Liver (tissue), 8 donors: ENCODE measurements at regions not wholly inside any gene's neighbourhood (a gene's known extent, or its start where the extent isn't known, plus 50 kb on each side); places are given as distances from the start of the nearest gene placed in this dataset.

Experiments
- DNase-seq: peaks from one replicate; pipeline ENCODE4 v3.0.0-alpha.2; 2017; ENCODE audit warnings: low spot score
- H3K27ac ChIP-seq, 2 donors: one replicate each; pipeline ENCODE4 v1.7.0; 2013; ENCODE audit warnings: inconsistent platforms in 2 of 2, low read length in 2 of 2, control low read depth in 1 of 2, low read depth in 1 of 2, mild to moderate bottlenecking in 1 of 2
- H3K27me3 ChIP-seq, 4 donors: one replicate each; pipeline versions ENCODE4 v1.6.1 to v1.7.0; 2013; ENCODE audit warnings: low read length in 3 of 4, inconsistent platforms in 1 of 4, mild to moderate bottlenecking in 1 of 4, moderate library complexity in 1 of 4; ENCODE audit not compliant: control insufficient read depth in 4 of 4, insufficient read depth in 4 of 4
- H3K36me3 ChIP-seq, 4 donors: one replicate each; pipeline versions ENCODE4 v1.6.1 to v1.7.0; 2013; ENCODE audit warnings: low read length in 3 of 4, mild to moderate bottlenecking in 3 of 4, low read depth in 1 of 4, moderate library complexity in 1 of 4; ENCODE audit not compliant: control insufficient read depth in 4 of 4, insufficient read depth in 3 of 4
- H3K4me1 ChIP-seq, 4 donors: one replicate each; pipeline versions ENCODE4 v1.6.1 to v1.7.0; 2013; ENCODE audit warnings: low read length in 3 of 4, mild to moderate bottlenecking in 3 of 4, moderate library complexity in 1 of 4; ENCODE audit not compliant: control insufficient read depth in 4 of 4, insufficient read depth in 4 of 4
- H3K4me3 ChIP-seq, 3 donors: one replicate each; pipeline versions ENCODE4 v1.6.1 to v1.7.0; 2013; ENCODE audit warnings: low read length in 3 of 3, control low read depth in 1 of 3, low read depth in 1 of 3, mild to moderate bottlenecking in 1 of 3
- H3K9ac ChIP-seq, 2 donors: one replicate each; pipeline ENCODE4 v1.7.0; 2013; ENCODE audit warnings: low read length in 2 of 2, mild to moderate bottlenecking in 2 of 2, moderate library complexity in 2 of 2, control low read depth in 1 of 2, low read depth in 1 of 2
- H3K9me3 ChIP-seq, 4 donors: one replicate each; pipeline versions ENCODE4 v1.6.1 to v1.7.0; 2013; ENCODE audit warnings: low read length in 3 of 4; ENCODE audit not compliant: control insufficient read depth in 4 of 4
- CTCF ChIP-seq: fragments of 150-350 bp; IDR thresholded peaks from 2 replicates; pipeline ENCODE4 v1.5.1; 2017; ENCODE audit warnings: improper control_type of control experiment, low read depth, low read length; ENCODE audit not compliant: missing input control
- EGR1 ChIP-seq, 2 donors: IDR thresholded peaks; 2 replicates each; pipeline ENCODE4 v1.6.1; 2016 to 2018; ENCODE audit warnings: antibody characterized with exemption in 2 of 2, low read depth in 2 of 2
- FOXA2 ChIP-seq: IDR thresholded peaks from 2 replicates; pipeline ENCODE4 v1.6.1; 2016; ENCODE audit warnings: antibody characterized with exemption
- GABPA ChIP-seq, 2 donors: IDR thresholded peaks in 1 of 2; conservative IDR thresholded peaks in 1 of 2; 2 replicates each; pipeline ENCODE4 v1.6.1; 2016; ENCODE audit warnings: antibody characterized with exemption in 2 of 2, mild to moderate bottlenecking in 1 of 2, moderate library complexity in 1 of 2
- HNF4A ChIP-seq, 2 donors: conservative IDR thresholded peaks; 2 replicates each; pipeline ENCODE4 v1.6.1; 2016; ENCODE audit warnings: antibody characterized with exemption in 2 of 2, mild to moderate bottlenecking in 2 of 2
- HNF4G ChIP-seq: IDR thresholded peaks from 2 replicates; pipeline ENCODE4 v1.6.1; 2016; ENCODE audit warnings: antibody characterized with exemption
- JUND ChIP-seq, 2 donors: IDR thresholded peaks; 2 replicates each; pipeline ENCODE4 v1.6.1; 2016; ENCODE audit warnings: antibody characterized with exemption in 2 of 2
- MAX ChIP-seq: IDR thresholded peaks from 2 replicates; pipeline ENCODE4 v1.6.1; 2016; ENCODE audit warnings: antibody characterized with exemption
- NR2F2 ChIP-seq: IDR thresholded peaks from 2 replicates; pipeline ENCODE4 v1.6.1; 2016; ENCODE audit warnings: antibody characterized with exemption
- RAD21 ChIP-seq, 2 donors: IDR thresholded peaks; 2 replicates each; pipeline ENCODE4 v1.6.1; 2016; ENCODE audit warnings: antibody characterized with exemption in 2 of 2, mild to moderate bottlenecking in 2 of 2
- RXRA ChIP-seq, 2 donors: IDR thresholded peaks; 2 replicates each; pipeline ENCODE4 v1.6.1; 2017 to 2018; ENCODE audit warnings: antibody characterized with exemption in 2 of 2, mild to moderate bottlenecking in 1 of 2
- SP1 ChIP-seq: IDR thresholded peaks from 2 replicates; pipeline ENCODE4 v1.6.1; 2018; ENCODE audit warnings: antibody characterized with exemption, mild to moderate bottlenecking
- TAF1 ChIP-seq: conservative IDR thresholded peaks from 2 replicates; pipeline ENCODE4 v1.6.1; 2016; ENCODE audit warnings: antibody characterized with exemption, mild to moderate bottlenecking
- YY1 ChIP-seq: IDR thresholded peaks from 2 replicates; pipeline ENCODE4 v1.6.1; 2016; ENCODE audit warnings: antibody characterized with exemption, mild to moderate bottlenecking
- WGBS: extraction: QIAGEN DNeasy Blood & Tissue Kit; methylation state at CpG from one replicate; pipeline ENCODE4 v1.1.7; 2013; 5-methylcytosine and 5-hydroxymethylcytosine counted together
- TF ChIP-seq, protein P1 (sequence below): IDR thresholded peaks from 2 replicates; pipeline ENCODE4 v1.6.1; 2016; ENCODE audit warnings: antibody characterized with exemption
- TF ChIP-seq, protein P2 (sequence below): IDR thresholded peaks from 2 replicates; pipeline ENCODE4 v1.6.1; 2016; ENCODE audit warnings: antibody characterized with exemption, mild to moderate bottlenecking
- donor health status: healthy.
- donor health status: healthy.
- donor health status: healthy.
- donor health status: healthy.
- donor health status: healthy.

- Histone ChIP-seq H3K27me3 (no peaks in the 10 kb centered on the region), H3K36me3 (no peaks in the 10 kb centered on the region), H3K27ac (no peak overlapping the region), H3K9ac (no peak overlapping the region), H3K9me3 (no peaks in the 10 kb centered on the region), H3K4me3 (no peak overlapping the region), H3K4me1 (no peaks in the 10 kb centered on the region)
- no peak for TF ChIP-seq EGR1 (IDR thresholded peaks at IDR 0.05; ENCODE audit: low read depth in 2 of 2)
- no peak for TF ChIP-seq NR2F2
- no peak for TF ChIP-seq SP1
- TF ChIP-seq JUND (IDR thresholded peaks at IDR 0.05): no peak
- TF ChIP-seq HNF4G: no peak
- TF ChIP-seq YY1: no peak
- no peak for TF ChIP-seq HNF4A (conservative IDR thresholded peaks at IDR 0.05)
- no peak for TF ChIP-seq MAX
- no peak for TF ChIP-seq FOXA2
- TF ChIP-seq, protein P1, sequence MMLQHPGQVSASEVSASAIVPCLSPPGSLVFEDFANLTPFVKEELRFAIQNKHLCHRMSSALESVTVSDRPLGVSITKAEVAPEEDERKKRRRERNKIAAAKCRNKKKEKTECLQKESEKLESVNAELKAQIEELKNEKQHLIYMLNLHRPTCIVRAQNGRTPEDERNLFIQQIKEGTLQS: no peak
- no peak for TF ChIP-seq GABPA (IDR thresholded peaks at IDR 0.05 in 1 of 2, conservative IDR thresholded peaks at IDR 0.05 in 1 of 2)
- TF ChIP-seq, protein P2, sequence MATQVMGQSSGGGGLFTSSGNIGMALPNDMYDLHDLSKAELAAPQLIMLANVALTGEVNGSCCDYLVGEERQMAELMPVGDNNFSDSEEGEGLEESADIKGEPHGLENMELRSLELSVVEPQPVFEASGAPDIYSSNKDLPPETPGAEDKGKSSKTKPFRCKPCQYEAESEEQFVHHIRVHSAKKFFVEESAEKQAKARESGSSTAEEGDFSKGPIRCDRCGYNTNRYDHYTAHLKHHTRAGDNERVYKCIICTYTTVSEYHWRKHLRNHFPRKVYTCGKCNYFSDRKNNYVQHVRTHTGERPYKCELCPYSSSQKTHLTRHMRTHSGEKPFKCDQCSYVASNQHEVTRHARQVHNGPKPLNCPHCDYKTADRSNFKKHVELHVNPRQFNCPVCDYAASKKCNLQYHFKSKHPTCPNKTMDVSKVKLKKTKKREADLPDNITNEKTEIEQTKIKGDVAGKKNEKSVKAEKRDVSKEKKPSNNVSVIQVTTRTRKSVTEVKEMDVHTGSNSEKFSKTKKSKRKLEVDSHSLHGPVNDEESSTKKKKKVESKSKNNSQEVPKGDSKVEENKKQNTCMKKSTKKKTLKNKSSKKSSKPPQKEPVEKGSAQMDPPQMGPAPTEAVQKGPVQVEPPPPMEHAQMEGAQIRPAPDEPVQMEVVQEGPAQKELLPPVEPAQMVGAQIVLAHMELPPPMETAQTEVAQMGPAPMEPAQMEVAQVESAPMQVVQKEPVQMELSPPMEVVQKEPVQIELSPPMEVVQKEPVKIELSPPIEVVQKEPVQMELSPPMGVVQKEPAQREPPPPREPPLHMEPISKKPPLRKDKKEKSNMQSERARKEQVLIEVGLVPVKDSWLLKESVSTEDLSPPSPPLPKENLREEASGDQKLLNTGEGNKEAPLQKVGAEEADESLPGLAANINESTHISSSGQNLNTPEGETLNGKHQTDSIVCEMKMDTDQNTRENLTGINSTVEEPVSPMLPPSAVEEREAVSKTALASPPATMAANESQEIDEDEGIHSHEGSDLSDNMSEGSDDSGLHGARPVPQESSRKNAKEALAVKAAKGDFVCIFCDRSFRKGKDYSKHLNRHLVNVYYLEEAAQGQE: no peak
- no peak for TF ChIP-seq CTCF
- no peak for TF ChIP-seq RAD21 (IDR thresholded peaks at IDR 0.05)
- DNase-seq: no peak
- 82% methylated on average over 5 of the region's 5 CpGs for WGBS
These were observed 122.2 kb downstream of the NOC3L start for GRCh38 chr10:94240491-94240890.

DNA sequence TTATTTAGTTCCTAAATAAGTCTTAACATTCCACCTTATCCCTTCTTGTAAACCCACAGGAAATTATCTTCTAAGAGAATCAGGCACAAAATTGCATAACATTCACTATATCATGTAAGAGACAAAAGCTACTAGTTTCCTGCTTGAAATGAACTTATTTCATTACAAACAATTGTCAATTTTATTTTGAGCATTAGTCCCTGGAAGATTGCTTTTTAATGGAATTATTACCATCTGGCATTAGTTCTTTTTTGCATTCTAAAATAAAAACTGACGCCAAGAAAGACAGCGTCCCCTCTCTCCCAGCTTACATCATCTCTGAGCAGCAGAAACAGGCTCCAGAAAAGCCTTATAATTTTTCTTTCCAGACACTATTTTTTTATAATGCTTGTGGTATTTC, 121.8 kb downstream of the NOC3L start:
- no peak for DNase-seq
- Histone ChIP-seq H3K4me1 (no peaks in the 10 kb centered on the region), H3K27me3 (no peaks in the 10 kb centered on the region), H3K4me3 (no peak overlapping the region), H3K9ac (no peak overlapping the region), H3K9me3 (no peaks in the 10 kb centered on the region), H3K27ac (no peak overlapping the region), H3K36me3 (no peaks in the 10 kb centered on the region)
- 92% methylated on average over 2 of the region's 2 CpGs for WGBS
- TF ChIP-seq MAX (no peak), RAD21 (IDR thresholded peaks at IDR 0.05) (no peak), FOXA2 (no peak), HNF4G (no peak), EGR1 (IDR thresholded peaks at IDR 0.05; ENCODE audit: low read depth in 2 of 2) (no peak), RXRA (IDR thresholded peaks at IDR 0.05) (no peak), TAF1 (no peak)
- TF ChIP-seq, protein P1: no peak
- TF ChIP-seq, protein P2: no peak
